NB4 (cell line): ENCODE measurements at regions not wholly inside any gene's neighbourhood (a gene's known extent, or its start where the extent isn't known, plus 50 kb on each side); places are given as distances from the start of the nearest gene placed in this dataset.

Experiments used
- CTCF ChIP-seq: IDR thresholded peaks from one replicate; pipeline ENCODE4 v1.5.1; 2012; ENCODE audit warnings: low read depth, low read length
- MAX ChIP-seq: IDR thresholded peaks from 2 replicates; pipeline ENCODE4 v1.6.1; 2011; ENCODE audit warnings: low read depth, low read length
- MYC ChIP-seq: IDR thresholded peaks from 2 replicates; pipeline ENCODE4 v1.6.1; 2011; ENCODE audit warnings: low read depth, low read length
- POLR2A ChIP-seq: IDR thresholded peaks from 2 replicates; pipeline ENCODE4 v1.6.1; 2011; ENCODE audit warnings: mild to moderate bottlenecking; ENCODE audit not compliant: insufficient read length; ENCODE audit errors: extremely low read depth

GRCh38 chr2:134773759-134774742 is 55.3 kb upstream of the TMEM163 start:
- no peak for TF ChIP-seq POLR2A
- no peak for TF ChIP-seq CTCF
- no peak for TF ChIP-seq MAX
- TF ChIP-seq MYC = no peak
